GM12878 (cell line): ENCODE measurements at regions not wholly inside any gene's neighbourhood (a gene's known extent, or its start where the extent isn't known, plus 50 kb on each side); places are given as distances from the start of the nearest gene placed in this dataset.

ENCODE experiments used
- ATAC-seq: fragments of 200-7000 bp; cut with Tn5 transposase; 3 replicates; pipeline ENCODE4 v1.9.1; 2020; ENCODE audit warnings: mild to moderate bottlenecking, moderate library complexity
- BruUV-seq: library from RNA; stranded (reverse); fragments of 400-500 nt; replicated peaks from 2 replicates; lab custom pipeline; 2021; lab: Mats Ljungman, UMichigan
- CTCF ChIA-PET: fragments of 300-600 bp; sonication (Branson Sonifier 250); formaldehyde crosslinking; extraction: SDS; loops from one replicate; lab custom pipeline; 2021; ENCODE audit warnings: inconsistent platforms; lab: Yijun Ruan, JAX
- POLR2A ChIA-PET: fragments of 350-600 bp; formaldehyde crosslinking; extraction: SDS; loops from one replicate; lab custom pipeline; 2021; ENCODE audit warnings: inconsistent platforms; lab: Charles Lee
- RAD21 ChIA-PET: fragments of 300-600 bp; sonication (Branson Sonifier 250); formaldehyde crosslinking; loops from one replicate; lab custom pipeline; 2023; ENCODE audit warnings: antibody characterized with exemption; ENCODE audit not compliant: unreplicated experiment; lab: Charles Lee
- SMC1A ChIA-PET: fragments of 300-600 bp; sonication (Branson Sonifier 250); formaldehyde crosslinking; loops from one replicate; lab custom pipeline; 2023; ENCODE audit not compliant: unreplicated experiment, uncharacterized antibody; lab: Charles Lee
- DNase-seq: peaks from one replicate; pipeline ENCODE4 v3.0.0-alpha.2; 2011; ENCODE audit warnings: low read depth, low spot score
- FAIRE-seq: peaks from 3 replicates; lab custom pipeline; 2011; peaks lifted over from hg19 to GRCh38; lab: Jason Lieb, UNC
- H2AFZ ChIP-seq: 2 replicates; pipeline ENCODE4 v1.6.0; 2011; ENCODE audit warnings: low read depth, low read length, control low read depth; ENCODE audit not compliant: control insufficient read depth
- H3K27ac ChIP-seq: 2 replicates; pipeline ENCODE4 v1.5.1; 2011; ENCODE audit warnings: control low read depth; ENCODE audit not compliant: control insufficient read depth, insufficient read depth
- H3K27me3 ChIP-seq, 2 experiments: replicated peaks in 1 of 2; 2 replicates each; pipeline versions ENCODE4 v1.6.0 to v1.6.1; 2011; ENCODE audit warnings: low read length in 1 of 2; ENCODE audit not compliant: control insufficient read depth in 2 of 2, insufficient read depth in 2 of 2
- H3K36me3 ChIP-seq, 2 experiments: 2 replicates each; pipeline ENCODE4 v1.5.1; 2011; ENCODE audit warnings: low read length in 1 of 2; ENCODE audit not compliant: control insufficient read depth in 2 of 2, insufficient read depth in 2 of 2
- H3K4me1 ChIP-seq: 2 replicates; pipeline ENCODE4 v1.6.1; 2011; ENCODE audit warnings: mild to moderate bottlenecking, low read length, moderate library complexity, mixed read lengths; ENCODE audit not compliant: control insufficient read depth, insufficient read depth
- H3K4me2 ChIP-seq: 2 replicates; pipeline ENCODE4 v1.6.0; 2011; ENCODE audit warnings: control low read depth; ENCODE audit not compliant: control insufficient read depth, insufficient read depth
- H3K4me3 ChIP-seq: fragments of 200-600 bp; sonication (generic); 2 replicates; pipeline ENCODE4 v1.5.1; 2016
- H3K79me2 ChIP-seq: 2 replicates; pipeline ENCODE4 v1.6.0; 2011; ENCODE audit warnings: low read length; ENCODE audit not compliant: control insufficient read depth, insufficient read depth
- H3K9ac ChIP-seq: 2 replicates; pipeline ENCODE4 v1.8.0; 2011; ENCODE audit warnings: low read length, control low read depth, mixed read lengths; ENCODE audit not compliant: control insufficient read depth, insufficient read depth
- H3K9me3 ChIP-seq: replicated peaks from 3 replicates; pipeline ENCODE4 v1.5.1; 2011; ENCODE audit warnings: mild to moderate bottlenecking, low read length; ENCODE audit not compliant: control insufficient read depth, insufficient read depth
- H4K20me1 ChIP-seq: 2 replicates; pipeline ENCODE4 v1.6.0; 2011; ENCODE audit not compliant: control insufficient read depth, insufficient read depth
- CEBPB ChIP-seq, 2 experiments: fragments of 150-350 bp in 1 of 2; IDR thresholded peaks; 2 replicates each; pipeline ENCODE4 v1.6.1; 2012 to 2014; ENCODE audit warnings: low read depth in 2 of 2, low read length in 2 of 2, borderline replicate concordance in 1 of 2, inconsistent platforms in 1 of 2
- CHD2 ChIP-seq: IDR thresholded peaks from 2 replicates; pipeline ENCODE4 v1.6.1; 2011; ENCODE audit warnings: low read depth, low read length, improper control_type of control experiment, borderline replicate concordance
- EED ChIP-seq: sonication (generic); IDR thresholded peaks from 2 replicates; pipeline ENCODE4 v1.6.1; 2016; ENCODE audit warnings: antibody characterized with exemption, low read depth
- HDAC2 ChIP-seq: fragments of 200-600 bp; sonication (generic); IDR thresholded peaks from 2 replicates; pipeline ENCODE4 v1.6.1; 2017
- IRF5 ChIP-seq: fragments of 450-650 bp; IDR thresholded peaks from 2 replicates; pipeline ENCODE4 v1.6.1; 2017; ENCODE audit warnings: borderline replicate concordance
- WGBS: methylation state at CpG from one replicate; pipeline ENCODE4 v1.1.6; 2016; ENCODE audit warnings: low lambda C conversion rate; ENCODE audit not compliant: insufficient replicate concordance, insufficient coverage; ENCODE audit errors: missing lambda C conversion rate; 5-methylcytosine and 5-hydroxymethylcytosine counted together
- in situ Hi-C: fragments of 300-500 bp; cut with MboI; formaldehyde crosslinking; loops from 9 replicates; pipeline ENCODE4 v1.14.3; 2018; ENCODE audit warnings: mixed read lengths
- intact Hi-C: fragments of 100-400 bp; cut with micrococcal nuclease; formaldehyde crosslinking; loops from one replicate; pipeline ENCODE4 v1.14.2; 2022; ENCODE audit not compliant: unreplicated experiment

DNA sequence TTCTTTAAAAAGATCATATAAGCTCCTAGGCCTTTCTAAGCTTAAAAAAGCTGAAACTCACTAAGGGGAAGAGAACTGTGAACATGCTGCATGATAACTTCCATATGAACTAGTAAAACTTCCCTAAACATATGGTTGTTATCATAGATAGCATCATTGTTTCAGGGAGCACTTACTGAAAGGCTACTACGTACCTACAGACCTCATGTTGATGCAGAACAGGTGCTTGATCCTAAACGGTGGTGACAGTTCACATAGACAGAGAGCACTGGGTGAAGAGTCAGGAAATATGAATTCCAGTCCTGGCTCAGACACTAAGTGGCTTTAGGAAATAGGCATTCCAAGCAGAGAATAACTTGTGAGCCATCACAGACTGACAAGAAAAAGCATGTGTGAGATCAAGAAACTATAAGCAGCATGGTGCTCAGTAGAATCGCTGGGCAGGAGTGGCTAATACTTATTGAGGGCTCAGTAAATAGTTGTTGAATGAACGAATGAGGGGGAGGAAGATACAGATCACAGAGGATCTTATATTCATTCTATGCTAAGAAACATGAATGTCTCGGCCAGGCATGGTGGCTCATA is 78.4 kb upstream of the NUDT4 start:
- Histone ChIP-seq H3K27ac (no peak overlapping the region), H3K79me2 (no peaks in the 10 kb centered on the region), H4K20me1 (no peaks in the 10 kb centered on the region), H3K36me3 (no peaks in the 10 kb centered on the region), H3K27me3 (no peaks in the 10 kb centered on the region), H3K4me2 (no peak overlapping the region), H3K9ac (no peak overlapping the region), H3K9me3 (no peaks in the 10 kb centered on the region), H3K4me1 (peaks cover 22% of the 10 kb centered on the region), H3K4me3 (no peak overlapping the region), H2AFZ (no peak overlapping the region)
- ATAC-seq (no peak), DNase-seq (no peak), FAIRE-seq (no peak)
- POLR2A ChIA-PET, result interaction anchor here (1.0 kb wide), 1 partner anchor 77 kb away, joined by 3 read pairs; no protein-coding TSS in a partner anchor
- CTCF ChIA-PET, result interaction anchor here (0.9 kb wide), 1 partner anchor 288 kb away, joined by 3 read pairs; no protein-coding TSS in a partner anchor
- 85% methylated on average over 5 of the region's 5 CpGs for WGBS
- BruUV-seq, result no TSS peak
- SMC1A ChIA-PET, result interaction anchor here (1.0 to 4.2 kb wide), 3 partner anchors 51 to 202 kb away, joined by 4 to 26 read pairs (median 25); no protein-coding TSS in a partner anchor
- RAD21 ChIA-PET, result interaction anchor here (0.9 to 2.7 kb wide), 3 partner anchors 42 to 78 kb away, joined by 3 to 19 read pairs (median 19); partner anchors contain the start of gene NUDT4
- no peak for TF ChIP-seq HDAC2
- TF ChIP-seq IRF5, result no peak
- no peak for TF ChIP-seq CEBPB (IDR thresholded peaks at IDR 0.05; ENCODE audit: borderline replicate concordance in 1 of 2, low read depth in 2 of 2, low read length in 2 of 2)
- TF ChIP-seq CHD2, result no peak
- in situ Hi-C loops, result no loop called here
- intact Hi-C loops, result loop anchor here (5.0 kb wide), 1 partner anchor 83 kb away; no protein-coding TSS in a partner anchor

DNA sequence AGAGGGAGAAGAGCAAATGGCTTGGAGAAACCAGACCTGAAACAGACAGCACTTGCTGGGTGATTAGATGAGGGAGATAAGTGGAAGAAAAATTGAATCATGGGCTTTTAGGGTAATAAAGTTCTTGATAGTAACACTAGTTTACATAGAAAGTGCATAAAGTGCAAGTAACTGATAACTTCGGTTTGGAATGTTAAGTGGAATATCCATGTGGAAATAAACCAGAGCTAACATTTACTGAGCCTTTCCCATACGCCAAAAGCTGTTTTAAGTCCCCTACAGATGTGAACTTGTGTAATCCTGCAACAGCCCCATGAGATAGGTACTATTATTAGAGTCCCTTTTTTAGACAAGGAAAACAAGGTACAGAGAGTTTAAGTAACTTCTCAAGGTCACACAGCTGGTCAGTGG is 77.1 kb upstream of the NUDT4 start:
- H2AFZ ChIP-seq, result no peak overlapping the region
- H4K20me1 ChIP-seq, result no peaks in the 10 kb centered on the region
- ChIA-PET RAD21 (interaction anchor here (0.7 kb wide), 1 partner anchor 33 kb away, joined by 3 read pairs; no protein-coding TSS in a partner anchor), SMC1A (interaction anchor here (0.6 to 1.0 kb wide), 2 partner anchors 57 to 309 kb away, joined by 3 to 4 read pairs; no protein-coding TSS in a partner anchor), POLR2A (no interaction called here), CTCF (interaction anchor here (1.1 to 1.7 kb wide), 2 partner anchors 9 to 203 kb away, joined by 3 read pairs; no protein-coding TSS in a partner anchor)
- peaks cover 22% of the 10 kb centered on the region for H3K4me1 ChIP-seq
- no peak overlapping the region for H3K4me2 ChIP-seq
- FAIRE-seq (no peak), DNase-seq (no peak), ATAC-seq (no peak)
- no peak overlapping the region for H3K4me3 ChIP-seq
- intact Hi-C loops (no loop called here), in situ Hi-C loops (no loop called here)
- H3K9me3 ChIP-seq, result no peaks in the 10 kb centered on the region; the same call in 2 of the 3 replicates
- no TSS peak for BruUV-seq
- H3K27ac ChIP-seq, result no peak overlapping the region
- no peaks in the 10 kb centered on the region for H3K36me3 ChIP-seq
- no peaks in the 10 kb centered on the region for H3K27me3 ChIP-seq
- no peak for TF ChIP-seq EED
- TF ChIP-seq, all 136 proteins: peak for 0
- Histone ChIP-seq H3K9ac (no peak overlapping the region), H3K79me2 (no peaks in the 10 kb centered on the region)
- 100% methylated on average over 2 of the region's 2 CpGs for WGBS
